ENCODE measurements at regions not wholly inside any gene's neighbourhood (a gene's known extent, or its start where the extent isn't known, plus 50 kb on each side); places are given as distances from the start of the nearest gene placed in this dataset.

DNA sequence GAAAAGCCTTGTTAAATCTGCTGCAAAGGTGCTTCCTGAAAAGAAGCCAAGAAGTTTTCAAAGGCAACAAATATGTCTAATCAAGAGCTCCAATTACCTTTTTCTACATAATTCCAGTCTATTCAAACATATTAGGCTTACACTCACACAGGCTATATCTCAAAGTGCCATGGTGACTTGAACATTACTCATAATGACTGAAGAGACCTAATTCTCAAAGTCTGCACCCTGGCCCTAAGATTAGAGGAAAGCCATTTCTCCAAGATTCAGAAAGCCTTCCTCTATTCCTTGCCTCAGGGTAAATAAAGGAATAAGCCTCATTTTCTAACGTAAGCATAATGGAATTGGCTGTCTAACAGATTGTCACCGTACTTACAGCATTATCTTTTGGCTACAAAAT lies 78.3 kb upstream of the THSD7A start:
- TF ChIP-seq POLR2AphosphoS5 (IDR thresholded peaks at IDR 0.05; ENCODE audit: low read depth) (no peak), GABPA (IDR thresholded peaks at IDR 0.05; ENCODE audit: low read depth) (no peak), SPI1 (IDR thresholded peaks at IDR 0.05; ENCODE audit: borderline replicate concordance, low read depth) (no peak)
- TF ChIP-seq, protein P1, sequence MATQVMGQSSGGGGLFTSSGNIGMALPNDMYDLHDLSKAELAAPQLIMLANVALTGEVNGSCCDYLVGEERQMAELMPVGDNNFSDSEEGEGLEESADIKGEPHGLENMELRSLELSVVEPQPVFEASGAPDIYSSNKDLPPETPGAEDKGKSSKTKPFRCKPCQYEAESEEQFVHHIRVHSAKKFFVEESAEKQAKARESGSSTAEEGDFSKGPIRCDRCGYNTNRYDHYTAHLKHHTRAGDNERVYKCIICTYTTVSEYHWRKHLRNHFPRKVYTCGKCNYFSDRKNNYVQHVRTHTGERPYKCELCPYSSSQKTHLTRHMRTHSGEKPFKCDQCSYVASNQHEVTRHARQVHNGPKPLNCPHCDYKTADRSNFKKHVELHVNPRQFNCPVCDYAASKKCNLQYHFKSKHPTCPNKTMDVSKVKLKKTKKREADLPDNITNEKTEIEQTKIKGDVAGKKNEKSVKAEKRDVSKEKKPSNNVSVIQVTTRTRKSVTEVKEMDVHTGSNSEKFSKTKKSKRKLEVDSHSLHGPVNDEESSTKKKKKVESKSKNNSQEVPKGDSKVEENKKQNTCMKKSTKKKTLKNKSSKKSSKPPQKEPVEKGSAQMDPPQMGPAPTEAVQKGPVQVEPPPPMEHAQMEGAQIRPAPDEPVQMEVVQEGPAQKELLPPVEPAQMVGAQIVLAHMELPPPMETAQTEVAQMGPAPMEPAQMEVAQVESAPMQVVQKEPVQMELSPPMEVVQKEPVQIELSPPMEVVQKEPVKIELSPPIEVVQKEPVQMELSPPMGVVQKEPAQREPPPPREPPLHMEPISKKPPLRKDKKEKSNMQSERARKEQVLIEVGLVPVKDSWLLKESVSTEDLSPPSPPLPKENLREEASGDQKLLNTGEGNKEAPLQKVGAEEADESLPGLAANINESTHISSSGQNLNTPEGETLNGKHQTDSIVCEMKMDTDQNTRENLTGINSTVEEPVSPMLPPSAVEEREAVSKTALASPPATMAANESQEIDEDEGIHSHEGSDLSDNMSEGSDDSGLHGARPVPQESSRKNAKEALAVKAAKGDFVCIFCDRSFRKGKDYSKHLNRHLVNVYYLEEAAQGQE (IDR thresholded peaks at IDR 0.05; ENCODE audit: insufficient replicate concordance, low read depth) = no peak
- TF ChIP-seq, protein P2, sequence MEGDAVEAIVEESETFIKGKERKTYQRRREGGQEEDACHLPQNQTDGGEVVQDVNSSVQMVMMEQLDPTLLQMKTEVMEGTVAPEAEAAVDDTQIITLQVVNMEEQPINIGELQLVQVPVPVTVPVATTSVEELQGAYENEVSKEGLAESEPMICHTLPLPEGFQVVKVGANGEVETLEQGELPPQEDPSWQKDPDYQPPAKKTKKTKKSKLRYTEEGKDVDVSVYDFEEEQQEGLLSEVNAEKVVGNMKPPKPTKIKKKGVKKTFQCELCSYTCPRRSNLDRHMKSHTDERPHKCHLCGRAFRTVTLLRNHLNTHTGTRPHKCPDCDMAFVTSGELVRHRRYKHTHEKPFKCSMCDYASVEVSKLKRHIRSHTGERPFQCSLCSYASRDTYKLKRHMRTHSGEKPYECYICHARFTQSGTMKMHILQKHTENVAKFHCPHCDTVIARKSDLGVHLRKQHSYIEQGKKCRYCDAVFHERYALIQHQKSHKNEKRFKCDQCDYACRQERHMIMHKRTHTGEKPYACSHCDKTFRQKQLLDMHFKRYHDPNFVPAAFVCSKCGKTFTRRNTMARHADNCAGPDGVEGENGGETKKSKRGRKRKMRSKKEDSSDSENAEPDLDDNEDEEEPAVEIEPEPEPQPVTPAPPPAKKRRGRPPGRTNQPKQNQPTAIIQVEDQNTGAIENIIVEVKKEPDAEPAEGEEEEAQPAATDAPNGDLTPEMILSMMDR (IDR thresholded peaks at IDR 0.05; ENCODE audit: insufficient read depth, low read length) = no peak
- no peak for DNase-seq (ENCODE audit: low read depth in 1 of 2, low spot score in 1 of 2)
- Histone ChIP-seq H3K4me3 (replicated peaks; ENCODE audit: insufficient read depth, low read length) (no peak overlapping the region), H3K27me3 (ENCODE audit: insufficient read depth, poor library complexity, severe bottlenecking) (no peaks in the 10 kb centered on the region), H3K27ac (replicated peaks) (no peak overlapping the region)

DNA sequence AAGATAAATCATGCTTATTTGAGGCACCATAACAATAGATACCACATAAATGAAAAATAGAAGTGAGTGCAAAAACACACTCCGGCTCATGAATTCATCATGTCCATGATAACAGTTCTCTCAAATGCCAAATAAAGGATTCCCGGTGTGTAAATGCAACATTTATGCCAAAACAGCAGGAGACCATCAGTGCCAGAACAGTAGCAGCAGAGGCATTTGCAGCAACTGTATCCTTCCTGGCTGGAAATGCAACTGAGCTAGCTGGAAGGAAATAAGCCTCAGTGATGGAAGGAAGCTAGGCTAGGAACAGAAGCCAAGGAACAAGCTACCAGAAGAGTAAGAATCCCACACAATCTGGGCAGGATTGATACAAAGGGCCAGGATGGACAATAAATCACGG lies 79.9 kb upstream of the THSD7A start:
- TF ChIP-seq, protein P1 (IDR thresholded peaks at IDR 0.05; ENCODE audit: insufficient replicate concordance, low read depth) = no peak
- TF ChIP-seq POLR2AphosphoS5 (IDR thresholded peaks at IDR 0.05; ENCODE audit: low read depth) (no peak), SPI1 (IDR thresholded peaks at IDR 0.05; ENCODE audit: borderline replicate concordance, low read depth) (no peak), GABPA (IDR thresholded peaks at IDR 0.05; ENCODE audit: low read depth) (no peak)
- TF ChIP-seq, protein P2 (IDR thresholded peaks at IDR 0.05; ENCODE audit: insufficient read depth, low read length) = no peak
- H3K27me3 ChIP-seq (ENCODE audit: insufficient read depth, poor library complexity, severe bottlenecking) = no peaks in the 10 kb centered on the region
- no peak overlapping the region for H3K4me3 ChIP-seq (replicated peaks; ENCODE audit: insufficient read depth, low read length)
- DNase-seq (ENCODE audit: low read depth in 1 of 2, low spot score in 1 of 2) = no peak
- H3K27ac ChIP-seq (replicated peaks) = no peak overlapping the region

DNA sequence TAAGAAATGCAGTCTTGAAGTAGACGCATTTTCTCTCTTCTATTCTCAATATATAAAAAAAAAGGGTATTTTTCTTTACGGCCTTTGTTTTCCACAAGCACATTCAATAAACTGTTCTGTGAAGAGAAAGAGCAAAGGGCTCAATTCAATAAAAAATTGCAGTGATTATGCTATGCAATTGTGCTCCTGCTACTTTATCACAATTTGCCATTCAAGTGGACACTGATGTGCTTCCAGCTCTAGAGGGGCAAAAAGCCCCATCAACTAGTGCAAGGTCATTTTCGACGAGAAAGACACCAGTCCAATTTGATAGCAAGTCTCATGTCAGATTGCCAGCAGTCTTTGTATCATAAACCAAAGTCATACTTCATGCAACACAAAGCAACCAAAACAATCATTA lies 82.6 kb upstream of the THSD7A start:
- Histone ChIP-seq H3K27ac (replicated peaks) (no peak overlapping the region), H3K27me3 (ENCODE audit: insufficient read depth, poor library complexity, severe bottlenecking) (no peaks in the 10 kb centered on the region), H3K4me3 (replicated peaks; ENCODE audit: insufficient read depth, low read length) (no peak overlapping the region)
- no peak for DNase-seq (ENCODE audit: low read depth in 1 of 2, low spot score in 1 of 2)
- TF ChIP-seq, protein P2 (IDR thresholded peaks at IDR 0.05; ENCODE audit: insufficient read depth, low read length) = no peak
- TF ChIP-seq, protein P1 (IDR thresholded peaks at IDR 0.05; ENCODE audit: insufficient replicate concordance, low read depth) = no peak
- no peak for TF ChIP-seq GABPA (IDR thresholded peaks at IDR 0.05; ENCODE audit: low read depth)
- TF ChIP-seq SPI1 (IDR thresholded peaks at IDR 0.05; ENCODE audit: borderline replicate concordance, low read depth) = no peak
- no peak for TF ChIP-seq POLR2AphosphoS5 (IDR thresholded peaks at IDR 0.05; ENCODE audit: low read depth)
